Brain microvascular endothelial cell (primary cell): ENCODE measurements at regions not wholly inside any gene's neighbourhood (a gene's known extent, or its start where the extent isn't known, plus 50 kb on each side); places are given as distances from the start of the nearest gene placed in this dataset.
A peak's percentile ranks its signal among the peaks of the same experiment; 100 is the strongest.
"Not testable (repeated sequence)": the region's sequence is repeated elsewhere in the genome, so short reads cannot be mapped to it uniquely, and the experiment has no call there.

Experiments used
- DNase-seq: peaks from one replicate; pipeline ENCODE4 v3.0.0-alpha.2; 2020
- H3K27ac ChIP-seq: fragments of 250-450 bp; sonication (Bioruptor Pico); 2 replicates; pipeline ENCODE4 v1.5.1; 2020; ENCODE audit warnings: mild to moderate bottlenecking, moderate library complexity
- H3K27me3 ChIP-seq: fragments of 250-450 bp; sonication (Bioruptor Pico); replicated peaks from 2 replicates; pipeline ENCODE4 v1.5.1; 2020; ENCODE audit warnings: mild to moderate bottlenecking
- H3K36me3 ChIP-seq: fragments of 250-450 bp; sonication (Bioruptor Pico); replicated peaks from 2 replicates; pipeline ENCODE4 v1.5.1; 2020; ENCODE audit warnings: mild to moderate bottlenecking
- H3K4me3 ChIP-seq: 2 replicates; pipeline ENCODE4 v1.5.1; 2011; ENCODE audit warnings: low read depth, mild to moderate bottlenecking, control low read depth, low read length, moderate library complexity
- CTCF ChIP-seq: IDR thresholded peaks from 2 replicates; pipeline ENCODE4 v1.5.1; 2011; ENCODE audit warnings: low read depth, mild to moderate bottlenecking, moderate library complexity, low read length, control low read depth, inconsistent platforms; ENCODE audit errors: missing control alignments
- in situ Hi-C: cut with HindIII; loops from 2 replicates; pipeline ENCODE4 v1.10.0; 2017; ENCODE audit warnings: low sequenced_read_pairs, low pct_ligation_motif_present

GRCh38 chr1:108314815-108315214 lies 70.9 kb upstream of the NBPF4 start:
- in situ Hi-C loops: no loop called here
- Histone ChIP-seq H3K4me3 (no peak overlapping the region), H3K27ac (no peak overlapping the region), H3K36me3 (no peaks in the 10 kb centered on the region), H3K27me3 (no peaks in the 10 kb centered on the region)
- no peak for TF ChIP-seq CTCF
- no peak for DNase-seq

GRCh38 chr1:108316545-108316944 lies 72.7 kb upstream of the NBPF4 start:
- Histone ChIP-seq H3K27me3 (no peaks in the 10 kb centered on the region), H3K4me3 (no peak overlapping the region), H3K27ac (no peak overlapping the region), H3K36me3 (no peaks in the 10 kb centered on the region)
- TF ChIP-seq CTCF: peak; percentile 46
- in situ Hi-C loops: no loop called here
- DNase-seq: no peak

- no peak overlapping the region for H3K4me3 ChIP-seq
- DNase-seq: no peak
- no peak overlapping the region for H3K27ac ChIP-seq
- TF ChIP-seq CTCF: no peak
- H3K36me3 ChIP-seq: no peaks in the 10 kb centered on the region
- H3K27me3 ChIP-seq: no peaks in the 10 kb centered on the region
- in situ Hi-C loops: no loop called here
Measured at GRCh38 chr1:108320849-108321248, 77.0 kb upstream of the NBPF4 start.

- DNase-seq, H3K4me3 ChIP-seq, H3K27me3 ChIP-seq, H3K36me3 ChIP-seq, in situ Hi-C loops, H3K27ac ChIP-seq: not testable (repeated sequence)
Measured at GRCh38 chr1:108325338-108325737, 81.5 kb upstream of the NBPF4 start.

- H3K36me3 ChIP-seq: no peaks in the 10 kb centered on the region
- no peak overlapping the region for H3K27ac ChIP-seq
- H3K4me3 ChIP-seq: no peak overlapping the region
- H3K27me3 ChIP-seq: no peaks in the 10 kb centered on the region
- DNase-seq: no peak
- TF ChIP-seq CTCF: peak; percentile 32
- in situ Hi-C loops: no loop called here
Measured at GRCh38 chr1:108327534-108328466, 83.9 kb upstream of the NBPF4 start.

- Histone ChIP-seq H3K27ac (no peak overlapping the region), H3K27me3 (no peaks in the 10 kb centered on the region), H3K36me3 (no peaks in the 10 kb centered on the region), H3K4me3 (no peak overlapping the region)
- no peak for DNase-seq
- in situ Hi-C loops: no loop called here
- TF ChIP-seq CTCF: no peak
Measured at GRCh38 chr1:108345776-108346531, 102.1 kb upstream of the NBPF4 start.
